Neutrophil (primary cell): ENCODE measurements at regions not wholly inside any gene's neighbourhood (a gene's known extent, or its start where the extent isn't known, plus 50 kb on each side); places are given as distances from the start of the nearest gene placed in this dataset.

Experiments
- H3K27ac ChIP-seq: fragments of 200-600 bp; sonication (generic); 2 replicates; pipeline ENCODE4 v1.5.1; 2016; ENCODE audit warnings: mild to moderate bottlenecking, moderate library complexity
- H3K27me3 ChIP-seq: fragments of 200-600 bp; sonication (generic); 2 replicates; pipeline ENCODE4 v1.6.0; 2016; ENCODE audit warnings: mild to moderate bottlenecking
- H3K36me3 ChIP-seq: fragments of 200-600 bp; sonication (generic); 2 replicates; pipeline ENCODE4 v1.5.1; 2017
- H3K4me1 ChIP-seq, 2 experiments: fragments of 200-600 bp in 1 of 2; sonication (generic) in 1 of 2; 1 replicate in 1 of 2; 2 replicates in 1 of 2; pipeline versions ENCODE4 v1.5.1 to v1.6.1; 2013 to 2016; ENCODE audit warnings: low read depth in 1 of 2, low read length in 1 of 2, mild to moderate bottlenecking in 1 of 2, moderate library complexity in 1 of 2; ENCODE audit not compliant: control insufficient read depth in 1 of 2, insufficient read depth in 1 of 2
- H3K4me3 ChIP-seq, 2 experiments: fragments of 200-600 bp in 1 of 2; sonication (generic) in 1 of 2; 1 replicate in 1 of 2; 2 replicates in 1 of 2; pipeline ENCODE4 v1.5.1; 2013 to 2016; ENCODE audit warnings: low read depth in 1 of 2, low read length in 1 of 2, mild to moderate bottlenecking in 1 of 2, moderate library complexity in 1 of 2
- H3K9me3 ChIP-seq: fragments of 200-600 bp; sonication (generic); 2 replicates; pipeline ENCODE4 v1.5.1; 2016
- CTCF ChIP-seq: fragments of 200-600 bp; sonication (generic); IDR thresholded peaks from 2 replicates; pipeline ENCODE4 v1.5.1; 2016; ENCODE audit warnings: antibody characterized with exemption

DNA sequence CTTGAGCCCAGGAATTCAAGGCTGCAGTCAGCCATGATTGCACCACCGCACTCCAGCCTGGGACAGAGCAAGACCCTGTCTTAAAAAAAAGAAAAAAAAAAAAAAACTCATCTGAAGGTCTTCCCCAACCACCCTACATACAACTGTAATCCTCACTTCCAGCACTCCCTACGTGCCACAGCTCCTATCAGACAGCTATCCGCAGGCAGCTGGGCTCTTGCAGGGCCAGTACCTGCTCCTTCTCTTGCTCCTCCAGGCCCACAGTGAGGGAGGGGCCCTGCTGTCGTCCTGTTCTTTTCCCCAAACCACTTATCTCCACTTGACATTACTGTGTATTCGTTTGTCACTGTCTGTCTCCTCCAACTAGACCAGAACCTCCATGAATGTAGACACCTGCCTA is 156.1 kb upstream of the NECTIN1 start:
- TF ChIP-seq CTCF: no peak
- Histone ChIP-seq H3K27me3 (peaks cover 63% of the 10 kb centered on the region), H3K4me3 (no peak overlapping the region), H3K4me1 (no peaks in the 10 kb centered on the region), H3K9me3 (no peaks in the 10 kb centered on the region), H3K27ac (no peak overlapping the region), H3K36me3 (no peaks in the 10 kb centered on the region)

- no peaks in the 10 kb centered on the region for H3K4me1 ChIP-seq
- H3K27me3 ChIP-seq: peaks cover 61% of the 10 kb centered on the region
- no peak overlapping the region for H3K4me3 ChIP-seq
- H3K9me3 ChIP-seq: no peaks in the 10 kb centered on the region
- no peaks in the 10 kb centered on the region for H3K36me3 ChIP-seq
- no peak for TF ChIP-seq CTCF
- no peak overlapping the region for H3K27ac ChIP-seq
These were observed 153.3 kb upstream of the NECTIN1 start for GRCh38 chr11:119882316-119882715.

DNA sequence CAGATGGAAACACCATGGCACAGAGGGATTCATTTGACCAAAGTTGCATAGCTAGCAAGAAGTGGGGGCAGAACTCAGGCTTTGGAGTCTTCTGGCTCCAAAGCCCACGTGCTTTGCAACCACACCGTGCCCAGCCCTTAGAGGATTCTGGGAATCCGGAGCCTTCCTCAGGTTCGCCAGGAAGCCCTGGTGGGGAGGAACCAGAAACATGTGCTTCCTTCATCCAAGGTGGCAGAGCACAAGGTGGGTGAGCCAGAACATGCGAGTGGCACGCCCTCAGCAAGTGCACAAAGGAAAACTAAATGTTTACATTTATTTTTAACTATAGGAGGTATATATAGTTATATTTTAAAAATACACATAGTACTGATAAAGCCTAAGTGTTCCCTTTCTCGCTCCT is 151.9 kb upstream of the NECTIN1 start:
- H3K9me3 ChIP-seq: no peaks in the 10 kb centered on the region
- peaks cover 55% of the 10 kb centered on the region for H3K27me3 ChIP-seq
- no peak overlapping the region for H3K27ac ChIP-seq
- H3K4me1 ChIP-seq: no peaks in the 10 kb centered on the region
- TF ChIP-seq CTCF: no peak
- H3K36me3 ChIP-seq: no peaks in the 10 kb centered on the region
- no peak overlapping the region for H3K4me3 ChIP-seq

DNA sequence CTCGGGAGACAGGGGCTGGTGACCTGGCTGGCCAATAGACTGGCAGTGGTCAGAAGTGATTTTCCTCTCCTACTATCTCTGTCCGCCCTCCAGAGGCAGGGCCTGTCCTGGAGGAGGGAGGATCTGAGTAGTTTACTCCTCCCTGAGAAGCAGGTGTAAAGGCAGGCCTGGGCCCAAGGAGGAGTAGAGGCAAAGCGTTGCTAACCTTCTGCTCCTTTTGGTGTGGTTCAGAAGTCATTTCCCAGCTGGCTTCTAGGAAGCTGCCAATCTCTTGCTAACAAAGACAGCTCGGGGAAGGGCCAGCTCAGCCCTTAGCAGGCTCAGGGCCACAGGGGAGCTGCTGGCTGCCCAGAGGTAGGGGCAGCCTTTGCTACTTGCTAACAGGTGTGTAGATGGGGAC is 151.1 kb upstream of the NECTIN1 start:
- TF ChIP-seq CTCF: no peak
- no peaks in the 10 kb centered on the region for H3K9me3 ChIP-seq
- H3K27me3 ChIP-seq: peaks cover 50% of the 10 kb centered on the region
- no peaks in the 10 kb centered on the region for H3K36me3 ChIP-seq
- no peak overlapping the region for H3K4me3 ChIP-seq
- H3K27ac ChIP-seq: no peak overlapping the region
- H3K4me1 ChIP-seq: no peaks in the 10 kb centered on the region

GRCh38 chr11:119878990-119879389 is 150.0 kb upstream of the NECTIN1 start:
- Histone ChIP-seq H3K4me1 (no peaks in the 10 kb centered on the region), H3K4me3 (no peak overlapping the region), H3K9me3 (no peaks in the 10 kb centered on the region), H3K36me3 (no peaks in the 10 kb centered on the region), H3K27ac (no peak overlapping the region), H3K27me3 (peaks cover 54% of the 10 kb centered on the region)
- TF ChIP-seq CTCF: no peak

DNA sequence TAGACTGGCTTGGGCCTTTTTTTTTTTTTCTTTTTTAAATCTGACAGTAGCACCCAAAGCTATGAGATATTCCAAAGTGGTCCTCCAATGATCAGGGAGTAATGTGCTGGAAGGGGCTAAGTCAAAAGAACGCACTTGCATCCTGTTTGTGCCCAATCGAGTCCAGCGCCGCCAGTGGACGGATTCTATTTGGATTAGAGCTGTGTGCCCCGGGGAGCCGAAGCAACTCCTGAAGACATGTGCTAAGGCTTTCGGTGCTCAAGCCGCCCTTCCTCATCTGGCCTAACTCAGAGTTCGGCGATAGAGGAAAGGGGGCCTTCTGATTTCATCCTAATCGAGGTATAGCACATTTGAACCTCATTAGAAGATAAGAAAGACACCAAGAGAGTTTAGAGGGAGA is 147.8 kb upstream of the NECTIN1 start:
- no peak for TF ChIP-seq CTCF
- H3K4me3 ChIP-seq: no peak overlapping the region
- H3K27ac ChIP-seq: no peak overlapping the region
- no peaks in the 10 kb centered on the region for H3K36me3 ChIP-seq
- peaks cover 63% of the 10 kb centered on the region for H3K27me3 ChIP-seq
- H3K9me3 ChIP-seq: no peaks in the 10 kb centered on the region
- H3K4me1 ChIP-seq: no peaks in the 10 kb centered on the region
